OCI-LY1 (cell line): ENCODE measurements at regions not wholly inside any gene's neighbourhood (a gene's known extent, or its start where the extent isn't known, plus 50 kb on each side); places are given as distances from the start of the nearest gene placed in this dataset.

Source experiments
- CTCF ChIP-seq: fragments of 200-600 bp; sonication (generic), shearing (Covaris generic); IDR thresholded peaks from 2 replicates; pipeline ENCODE4 v1.5.1; 2017; ENCODE audit warnings: mild to moderate bottlenecking, antibody characterized with exemption, low read length, moderate library complexity, mixed read lengths
- EZH2 ChIP-seq: fragments of 200-600 bp; sonication (generic), shearing (Covaris generic); IDR thresholded peaks from 2 replicates; pipeline ENCODE4 v1.8.0; 2017; ENCODE audit warnings: borderline replicate concordance, mixed run types, mild to moderate bottlenecking, antibody characterized with exemption, low read length, moderate library complexity, mixed read lengths

GRCh38 chr4:83885256-83886182, 349.6 kb downstream of the GPAT3 start:
- no peak for TF ChIP-seq EZH2
- TF ChIP-seq CTCF = no peak
